A549 (cell line): ENCODE measurements at regions not wholly inside any gene's neighbourhood (a gene's known extent, or its start where the extent isn't known, plus 50 kb on each side); places are given as distances from the start of the nearest gene placed in this dataset.

Experiments used
- ATAC-seq, 2 experiments: fragments of 200-7000 bp in 1 of 2; fragments of >200 bp in 1 of 2; cut with Nextera tagmentation in 1 of 2; cut with Tn5 transposase in 1 of 2; 3 replicates each; pipeline versions ENCODE4 v1.8.0 to v1.9.1; 2018 to 2020; ENCODE audit warnings: mild to moderate bottlenecking in 1 of 2, moderate library complexity in 1 of 2
- CTCF ChIA-PET: fragments of 300-600 bp; sonication (Branson Sonifier 250); formaldehyde crosslinking; extraction: SDS; loops from one replicate; lab custom pipeline; 2021; ENCODE audit warnings: antibody characterized with exemption, inconsistent platforms; lab: Yijun Ruan, JAX
- POLR2A ChIA-PET: fragments of 350-600 bp; formaldehyde crosslinking; extraction: SDS; loops from one replicate; lab custom pipeline; 2021; ENCODE audit warnings: antibody characterized with exemption, inconsistent platforms; lab: Yijun Ruan, JAX
- DNase-seq, 2 experiments: peaks; one replicate each; pipeline versions ENCODE4 v3.0.0 to v3.0.0-alpha.2; 2011 to 2016; ENCODE audit warnings: low read depth in 1 of 2, low spot score in 1 of 2
- FAIRE-seq: peaks from 2 replicates; lab custom pipeline; 2011; peaks lifted over from hg19 to GRCh38; lab: Jason Lieb, UNC
- H3K27ac ChIP-seq, 2 experiments: fragments of >200 bp; sonication (Bioruptor Twin); formaldehyde crosslinking; 3 replicates each; pipeline ENCODE4 v1.5.1; 2016 to 2017
- H3K4me1 ChIP-seq: fragments of >200 bp; sonication (Bioruptor Twin); formaldehyde crosslinking; 3 replicates; pipeline ENCODE4 v1.6.1; 2016
- H3K4me2 ChIP-seq: fragments of >200 bp; sonication (Bioruptor Twin); formaldehyde crosslinking; 3 replicates; pipeline ENCODE4 v1.6.1; 2016
- H3K4me3 ChIP-seq: fragments of >200 bp; sonication (Bioruptor Twin); formaldehyde crosslinking; 3 replicates; pipeline ENCODE4 v1.5.1; 2016
- H3K9me3 ChIP-seq: fragments of >200 bp; sonication (Bioruptor Twin); formaldehyde crosslinking; 3 replicates; pipeline ENCODE4 v1.6.1; 2016
- BCL3 ChIP-seq: fragments of >200 bp; sonication (Bioruptor Twin); formaldehyde crosslinking; IDR thresholded peaks from 3 replicates; pipeline ENCODE4 v1.6.1; 2016
- CBX8 ChIP-seq: fragments of 200-600 bp; sonication (generic); IDR thresholded peaks from 2 replicates; pipeline ENCODE4 v1.6.1; 2016
- CEBPB ChIP-seq, 2 experiments: fragments of >200 bp in 1 of 2; sonication (Bioruptor Twin) in 1 of 2; formaldehyde crosslinking in 1 of 2; IDR thresholded peaks; 2 replicates each; pipeline ENCODE4 v1.6.1; 2012 to 2016
- EP300 ChIP-seq, 2 experiments: fragments of >200 bp; sonication (Bioruptor Twin); formaldehyde crosslinking; IDR thresholded peaks; 2 replicates in 1 of 2; 3 replicates in 1 of 2; pipeline ENCODE4 v1.6.1; 2016 to 2017
- FOSL2 ChIP-seq, 2 experiments: fragments of 450-650 bp in 1 of 2; fragments of >200 bp in 1 of 2; sonication (Bioruptor Twin) in 1 of 2; formaldehyde crosslinking; IDR thresholded peaks; 2 replicates each; pipeline versions ENCODE4 v1.5.0 to v1.6.1; 2016 to 2020; ENCODE audit warnings: mild to moderate bottlenecking in 1 of 2, moderate library complexity in 1 of 2
- HOXB13 ChIP-seq: fragments of 250-450 bp; sonication (Bioruptor Pico); IDR thresholded peaks from 2 replicates; pipeline ENCODE4 v1.5.0; 2020; ENCODE audit warnings: low read depth, mild to moderate bottlenecking, moderate library complexity
- JUN ChIP-seq, 2 experiments: fragments of >200 bp; sonication (Bioruptor Twin); formaldehyde crosslinking; IDR thresholded peaks; 2 replicates in 1 of 2; 3 replicates in 1 of 2; pipeline ENCODE4 v1.6.1; 2016 to 2017
- JUNB ChIP-seq: fragments of >200 bp; sonication (Bioruptor Twin); formaldehyde crosslinking; IDR thresholded peaks from 2 replicates; pipeline ENCODE4 v1.6.1; 2016
- MAX ChIP-seq: IDR thresholded peaks from 2 replicates; pipeline ENCODE4 v1.6.1; 2012
- NFE2L2 ChIP-seq: fragments of 150-350 bp; conservative IDR thresholded peaks from 2 replicates; pipeline ENCODE4 v1.6.1; 2014; ENCODE audit warnings: low read length
- NPAS2 ChIP-seq: fragments of 250-450 bp; sonication (Bioruptor Pico); IDR thresholded peaks from 2 replicates; pipeline ENCODE4 v1.8.0; 2022; ENCODE audit warnings: mild to moderate bottlenecking, moderate library complexity, borderline replicate concordance
- NR3C1 ChIP-seq: fragments of >200 bp; sonication (Bioruptor Twin); formaldehyde crosslinking; IDR thresholded peaks from 3 replicates; pipeline ENCODE4 v1.6.1; 2017
- POLR2AphosphoS2 ChIP-seq: conservative IDR thresholded peaks from 2 replicates; pipeline ENCODE4 v1.6.1; 2012; ENCODE audit warnings: low read length, improper control_type of control experiment, inconsistent platforms
- RAD21 ChIP-seq, 2 experiments: fragments of >200 bp in 1 of 2; sonication (Bioruptor Twin) in 1 of 2; formaldehyde crosslinking in 1 of 2; IDR thresholded peaks in 1 of 2; conservative IDR thresholded peaks in 1 of 2; 2 replicates in 1 of 2; 3 replicates in 1 of 2; pipeline ENCODE4 v1.6.1; 2012 to 2018; ENCODE audit warnings: inconsistent platforms in 1 of 2
- RARB ChIP-seq: fragments of 250-450 bp; sonication (Bioruptor Pico); IDR thresholded peaks from 2 replicates; pipeline ENCODE4 v1.8.0; 2021; ENCODE audit warnings: mild to moderate bottlenecking, moderate library complexity
- REST ChIP-seq: fragments of 200-600 bp; sonication (generic); IDR thresholded peaks from 2 replicates; pipeline ENCODE4 v1.6.1; 2016; ENCODE audit warnings: antibody characterized with exemption, mild to moderate bottlenecking, moderate library complexity
- RNF2 ChIP-seq: fragments of 200-600 bp; sonication (generic); IDR thresholded peaks from 2 replicates; pipeline ENCODE4 v1.6.1; 2016; ENCODE audit warnings: low read depth, mild to moderate bottlenecking, antibody characterized with exemption, moderate library complexity, borderline replicate concordance
- USF2 ChIP-seq: fragments of 450-650 bp; IDR thresholded peaks from 2 replicates; pipeline ENCODE4 v1.6.1; 2014; ENCODE audit warnings: antibody characterized with exemption
- ZSCAN20 ChIP-seq: fragments of 250-450 bp; sonication (Bioruptor Pico); IDR thresholded peaks from 2 replicates; pipeline ENCODE4 v1.8.0; 2022; ENCODE audit warnings: mild to moderate bottlenecking, moderate library complexity
- WGBS: methylation state at CpG from one replicate; pipeline ENCODE4 v1.1.6; 2017; ENCODE audit errors: missing lambda C conversion rate; 5-methylcytosine and 5-hydroxymethylcytosine counted together
- TF ChIP-seq, protein P1 (sequence below): fragments of >200 bp; sonication (Bioruptor Twin); formaldehyde crosslinking; IDR thresholded peaks from 2 replicates; pipeline ENCODE4 v1.6.1; 2016
- TF ChIP-seq, protein P2 (sequence below): IDR thresholded peaks from 2 replicates; pipeline ENCODE4 v1.6.1; 2012; ENCODE audit warnings: low read depth, borderline replicate concordance
- TF ChIP-seq, protein P3 (sequence below): fragments of 250-450 bp; sonication (Bioruptor Pico); IDR thresholded peaks from 2 replicates; pipeline ENCODE4 v1.5.0; 2020; ENCODE audit warnings: low read depth, mild to moderate bottlenecking, moderate library complexity

GRCh38 chr3:174439331-174440252 lies 419.5 kb upstream of the NAALADL2 start (continued):
- TF ChIP-seq JUNB (peak; percentile 53; the same call in 1 of the 2 replicates), FOSL2 (IDR thresholded peaks at IDR 0.05) (no peak), FOSL2 (CRISPR knock-in tag; IDR thresholded peaks at IDR 0.05) (peak; percentile 55), BCL3 (no peak)
- TF ChIP-seq, all 56 proteins: peak for 4

DNA sequence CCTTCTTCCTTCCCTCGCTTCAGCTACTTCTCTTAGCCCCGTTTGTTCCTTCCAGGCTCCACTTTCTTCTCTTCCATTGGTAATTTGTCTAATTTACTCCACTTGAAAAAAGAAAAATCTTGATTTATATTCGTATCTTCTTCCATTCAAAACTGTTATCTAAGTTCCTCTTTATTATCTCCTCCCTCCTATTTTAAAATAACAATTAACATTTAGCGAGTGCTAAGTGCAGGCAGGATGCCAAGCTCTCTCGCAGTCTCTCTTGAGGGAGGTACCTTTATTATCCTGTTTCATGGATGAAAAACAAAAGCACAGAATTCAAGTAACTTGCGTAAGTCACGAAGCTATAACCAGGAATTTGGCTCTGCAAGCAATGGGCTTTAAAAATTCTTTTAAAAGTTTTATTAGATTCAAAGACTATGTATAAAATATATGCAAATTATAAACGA lies 418.9 kb upstream of the NAALADL2 start:
- FAIRE-seq (no peak), ATAC-seq (peak in 1 of 2 experiments; percentile 3; a peak in 2 of 6 replicates), DNase-seq (no peak)
- TF ChIP-seq FOSL2 (IDR thresholded peaks at IDR 0.05), result no peak
- TF ChIP-seq FOSL2 (CRISPR knock-in tag; IDR thresholded peaks at IDR 0.05), result no peak
- no peak for TF ChIP-seq HOXB13 (CRISPR knock-in tag)
- 0 out of 4 replicates have a peak, but pooled peaks of 1 of the 2 experiments have one; percentile 17 for TF ChIP-seq CEBPB (IDR thresholded peaks at IDR 0.05)
- TF ChIP-seq ZSCAN20 (CRISPR knock-in tag), result no peak
- H3K9me3 ChIP-seq, result no peaks in the 10 kb centered on the region
- CTCF ChIA-PET, result interaction anchor here (1.2 to 2.1 kb wide), 2 partner anchors 13 kb away, joined by 3 to 7 read pairs; no protein-coding TSS in a partner anchor
- POLR2A ChIA-PET, result interaction anchor here (0.5 kb wide), 1 partner anchor 1509 kb away, joined by 7 read pairs; no protein-coding TSS in a partner anchor
- peak overlapping the region; percentile 59 for H3K4me3 ChIP-seq
- 3% methylated on average over 8 of the region's 8 CpGs for WGBS
- H3K27ac ChIP-seq, result peak overlapping the region; percentile 89 to 98
- H3K4me2 ChIP-seq, result peak overlapping the region; percentile 79
- peaks cover 16% of the 10 kb centered on the region for H3K4me1 ChIP-seq

GRCh38 chr3:174440741-174441587 lies 418.2 kb upstream of the NAALADL2 start:
- H3K4me3 ChIP-seq, result peak overlapping the region; percentile 59
- CTCF ChIA-PET, result interaction anchor here (0.6 to 2.1 kb wide), 4 partner anchors 12 to 756 kb away, joined by 3 to 7 read pairs (median 4); no protein-coding TSS in a partner anchor
- under 1% methylated on average over 30 of the region's 107 CpGs for WGBS
- FAIRE-seq, result no peak
- ATAC-seq, result peak; percentile 91 to 94
- H3K9me3 ChIP-seq, result no peaks in the 10 kb centered on the region
- peak; percentile 20 to 81 for DNase-seq
- H3K4me1 ChIP-seq, result peaks cover 16% of the 10 kb centered on the region
- peak overlapping the region; percentile 89 to 98 for H3K27ac ChIP-seq
- H3K4me2 ChIP-seq, result peak overlapping the region; percentile 79
- POLR2A ChIA-PET, result interaction anchor here (0.6 to 1.0 kb wide), 3 partner anchors 9 to 605 kb away, joined by 3 to 4 read pairs (median 3); no protein-coding TSS in a partner anchor
- TF ChIP-seq RARB (CRISPR knock-in tag) (no peak), NFE2L2 (no peak), POLR2AphosphoS2 (no peak), NPAS2 (CRISPR knock-in tag) (no peak), EP300 (IDR thresholded peaks at IDR 0.05) (no peak), REST (no peak), RAD21 (conservative IDR thresholded peaks at IDR 0.05 in 1 of 2, IDR thresholded peaks at IDR 0.05 in 1 of 2) (peak in 1 of 2 experiments; percentile 26; a peak in 2 of 5 replicates), USF2 (no peak), JUN (IDR thresholded peaks at IDR 0.05) (peak in 1 of 2 experiments; percentile 27; a peak in 1 of 5 replicates), CBX8 (no peak), NR3C1 (no peak), MAX (peak; percentile 56; the same call in 1 of the 2 replicates), RNF2 (no peak)
- TF ChIP-seq, protein P1, sequence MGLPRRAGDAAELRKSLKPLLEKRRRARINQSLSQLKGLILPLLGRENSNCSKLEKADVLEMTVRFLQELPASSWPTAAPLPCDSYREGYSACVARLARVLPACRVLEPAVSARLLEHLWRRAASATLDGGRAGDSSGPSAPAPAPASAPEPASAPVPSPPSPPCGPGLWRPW, result no peak
- TF ChIP-seq, protein P2, sequence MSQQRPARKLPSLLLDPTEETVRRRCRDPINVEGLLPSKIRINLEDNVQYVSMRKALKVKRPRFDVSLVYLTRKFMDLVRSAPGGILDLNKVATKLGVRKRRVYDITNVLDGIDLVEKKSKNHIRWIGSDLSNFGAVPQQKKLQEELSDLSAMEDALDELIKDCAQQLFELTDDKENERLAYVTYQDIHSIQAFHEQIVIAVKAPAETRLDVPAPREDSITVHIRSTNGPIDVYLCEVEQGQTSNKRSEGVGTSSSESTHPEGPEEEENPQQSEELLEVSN, result peak; percentile 71; the same call in 1 of the 2 replicates
- TF ChIP-seq, protein P3, sequence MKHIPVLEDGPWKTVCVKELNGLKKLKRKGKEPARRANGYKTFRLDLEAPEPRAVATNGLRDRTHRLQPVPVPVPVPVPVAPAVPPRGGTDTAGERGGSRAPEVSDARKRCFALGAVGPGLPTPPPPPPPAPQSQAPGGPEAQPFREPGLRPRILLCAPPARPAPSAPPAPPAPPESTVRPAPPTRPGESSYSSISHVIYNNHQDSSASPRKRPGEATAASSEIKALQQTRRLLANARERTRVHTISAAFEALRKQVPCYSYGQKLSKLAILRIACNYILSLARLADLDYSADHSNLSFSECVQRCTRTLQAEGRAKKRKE (CRISPR knock-in tag), result no peak
